Ovary (tissue), 3 donors: ENCODE measurements at regions not wholly inside any gene's neighbourhood (a gene's known extent, or its start where the extent isn't known, plus 50 kb on each side); places are given as distances from the start of the nearest gene placed in this dataset.

Experiments used
- EP300 ChIP-seq: sonication (generic); formaldehyde crosslinking; IDR thresholded peaks from one replicate; pipeline ENCODE4 v1.6.1; 2017; ENCODE audit warnings: antibody characterized with exemption
- TF ChIP-seq, protein P1 (sequence below), 3 donors: fragments of 450-650 bp in 2 of 3; fragments of 200-600 bp in 1 of 3; IDR thresholded peaks; one replicate each; pipeline versions ENCODE4 v1.5.1 to v1.8.0; 2016 to 2022; ENCODE audit warnings: antibody characterized with exemption in 3 of 3, mild to moderate bottlenecking in 1 of 3
- donor health status: DM: no; HTN: no; CAD: no.

GRCh38 chr16:52055381-52055780 lies 491.6 kb downstream of the TOX3 start:
- TF ChIP-seq, protein P1, sequence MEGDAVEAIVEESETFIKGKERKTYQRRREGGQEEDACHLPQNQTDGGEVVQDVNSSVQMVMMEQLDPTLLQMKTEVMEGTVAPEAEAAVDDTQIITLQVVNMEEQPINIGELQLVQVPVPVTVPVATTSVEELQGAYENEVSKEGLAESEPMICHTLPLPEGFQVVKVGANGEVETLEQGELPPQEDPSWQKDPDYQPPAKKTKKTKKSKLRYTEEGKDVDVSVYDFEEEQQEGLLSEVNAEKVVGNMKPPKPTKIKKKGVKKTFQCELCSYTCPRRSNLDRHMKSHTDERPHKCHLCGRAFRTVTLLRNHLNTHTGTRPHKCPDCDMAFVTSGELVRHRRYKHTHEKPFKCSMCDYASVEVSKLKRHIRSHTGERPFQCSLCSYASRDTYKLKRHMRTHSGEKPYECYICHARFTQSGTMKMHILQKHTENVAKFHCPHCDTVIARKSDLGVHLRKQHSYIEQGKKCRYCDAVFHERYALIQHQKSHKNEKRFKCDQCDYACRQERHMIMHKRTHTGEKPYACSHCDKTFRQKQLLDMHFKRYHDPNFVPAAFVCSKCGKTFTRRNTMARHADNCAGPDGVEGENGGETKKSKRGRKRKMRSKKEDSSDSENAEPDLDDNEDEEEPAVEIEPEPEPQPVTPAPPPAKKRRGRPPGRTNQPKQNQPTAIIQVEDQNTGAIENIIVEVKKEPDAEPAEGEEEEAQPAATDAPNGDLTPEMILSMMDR (IDR thresholded peaks at IDR 0.05), result no peak
- no peak for TF ChIP-seq EP300
